Left lobe of liver (tissue), 2 donors: ENCODE measurements at regions not wholly inside any gene's neighbourhood (a gene's known extent, or its start where the extent isn't known, plus 50 kb on each side); places are given as distances from the start of the nearest gene placed in this dataset.

ENCODE experiments used
- ATAC-seq: fragments of 200-7000 bp; cut with Tn5 transposase; one replicate; pipeline ENCODE4 v1.9.1; 2020; ENCODE audit warnings: mild to moderate bottlenecking, moderate library complexity
- DNase-seq: peaks from one replicate; pipeline ENCODE4 v3.0.0-alpha.2; 2020; ENCODE audit warnings: low spot score
- donor health status: DM: no; HTN: no; CAD: no; lungs with moderate emphysema.
- donor health status: DM: no; HTN: yes; CAD: no.

GRCh38 chr16:79912592-79913310 lies 312.2 kb upstream of the MAF start:
- no peak for DNase-seq
- ATAC-seq = no peak

GRCh38 chr16:79911660-79912059 lies 311.1 kb upstream of the MAF start:
- DNase-seq = no peak
- ATAC-seq = no peak

- ATAC-seq (no peak), DNase-seq (no peak)
Observed at GRCh38 chr16:79909571-79909970, 309.0 kb upstream of the MAF start.

DNA sequence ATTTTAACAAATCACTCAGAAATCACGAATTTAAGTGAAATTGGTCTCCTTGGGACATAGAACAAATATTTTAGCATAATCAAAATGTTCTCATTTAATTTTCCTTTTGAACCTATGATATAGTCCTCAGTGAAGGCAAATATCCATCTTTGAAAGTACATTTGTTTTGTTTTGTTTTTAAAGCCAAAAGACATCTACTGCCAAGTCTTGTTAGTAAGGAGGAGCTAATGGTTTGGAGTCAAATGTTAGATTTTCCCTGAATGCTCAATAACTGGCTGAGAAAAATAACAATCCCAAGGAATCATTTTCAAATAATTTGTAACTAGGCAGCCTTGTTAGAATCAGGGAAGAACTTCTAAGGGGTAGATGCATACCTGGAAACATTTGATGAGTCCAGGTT lies 302.9 kb upstream of the MAF start:
- ATAC-seq (no peak), DNase-seq (no peak)

- ATAC-seq (no peak), DNase-seq (no peak)
Observed at GRCh38 chr16:79902351-79902750, 301.8 kb upstream of the MAF start.

DNA sequence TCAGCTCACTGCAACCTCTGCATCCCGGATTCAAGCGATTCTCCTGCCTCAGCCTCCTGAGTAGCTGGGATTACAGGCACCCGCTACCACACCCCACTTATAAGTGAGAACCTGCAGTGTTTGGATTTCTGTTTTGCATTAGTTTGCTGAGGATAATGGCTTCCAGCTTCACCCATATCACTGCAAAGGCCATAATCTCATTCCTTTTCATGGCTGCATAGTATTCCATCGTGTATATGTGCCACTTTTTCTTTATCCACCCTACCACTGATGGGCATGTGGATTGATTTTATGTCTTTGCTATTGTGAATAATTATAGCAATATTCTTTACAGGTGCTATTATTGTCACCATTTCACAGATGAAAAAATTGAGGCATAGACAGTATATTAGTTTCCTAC lies 301.0 kb upstream of the MAF start:
- DNase-seq (no peak), ATAC-seq (no peak)

DNA sequence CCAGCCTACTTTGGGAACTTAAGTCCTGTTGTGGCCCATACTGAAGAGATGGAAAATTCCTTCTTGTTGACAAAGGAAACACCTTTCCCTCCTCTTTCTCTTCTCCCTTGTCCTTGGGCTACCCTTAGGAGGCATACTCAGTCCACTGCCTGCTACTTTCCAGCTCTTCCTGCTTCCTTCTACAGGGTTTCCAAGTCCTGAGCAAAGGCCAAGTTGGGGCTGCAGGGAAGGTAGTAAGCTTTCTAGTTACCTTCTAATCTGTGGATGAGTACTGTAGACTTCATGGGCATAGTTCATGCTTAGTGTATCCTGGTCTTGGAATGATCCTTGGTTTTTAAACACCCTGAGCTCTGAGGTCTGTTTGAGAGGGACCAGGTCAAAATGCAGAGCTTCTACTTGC lies 299.2 kb upstream of the MAF start:
- DNase-seq (no peak), ATAC-seq (no peak)

- ATAC-seq = no peak
Observed at GRCh38 chr16:79899316-79899715, 298.8 kb upstream of the MAF start.

DNA sequence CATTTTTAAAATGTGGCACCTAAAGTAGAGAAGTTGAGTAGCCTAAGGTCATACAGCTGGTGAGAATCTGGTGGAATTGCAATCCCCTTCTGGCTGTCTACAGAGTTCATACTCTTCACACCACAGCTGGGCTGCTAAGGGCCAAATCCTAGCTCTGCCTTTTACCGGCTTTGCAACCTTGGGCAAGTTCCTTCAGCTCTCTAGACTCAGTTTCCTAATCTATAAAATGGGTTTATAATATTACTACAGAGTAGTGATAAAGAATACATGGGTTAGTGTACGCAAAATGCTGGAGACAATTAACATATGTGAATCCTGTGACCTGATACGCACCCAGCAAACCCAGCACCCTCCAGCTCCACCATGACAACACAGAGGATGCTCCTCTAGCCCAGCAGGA lies 298.2 kb upstream of the MAF start:
- DNase-seq (no peak), ATAC-seq (no peak)

More at GRCh38 chr16:79899316-79899715, 298.8 kb upstream of the MAF start:
- no peak for DNase-seq

DNA sequence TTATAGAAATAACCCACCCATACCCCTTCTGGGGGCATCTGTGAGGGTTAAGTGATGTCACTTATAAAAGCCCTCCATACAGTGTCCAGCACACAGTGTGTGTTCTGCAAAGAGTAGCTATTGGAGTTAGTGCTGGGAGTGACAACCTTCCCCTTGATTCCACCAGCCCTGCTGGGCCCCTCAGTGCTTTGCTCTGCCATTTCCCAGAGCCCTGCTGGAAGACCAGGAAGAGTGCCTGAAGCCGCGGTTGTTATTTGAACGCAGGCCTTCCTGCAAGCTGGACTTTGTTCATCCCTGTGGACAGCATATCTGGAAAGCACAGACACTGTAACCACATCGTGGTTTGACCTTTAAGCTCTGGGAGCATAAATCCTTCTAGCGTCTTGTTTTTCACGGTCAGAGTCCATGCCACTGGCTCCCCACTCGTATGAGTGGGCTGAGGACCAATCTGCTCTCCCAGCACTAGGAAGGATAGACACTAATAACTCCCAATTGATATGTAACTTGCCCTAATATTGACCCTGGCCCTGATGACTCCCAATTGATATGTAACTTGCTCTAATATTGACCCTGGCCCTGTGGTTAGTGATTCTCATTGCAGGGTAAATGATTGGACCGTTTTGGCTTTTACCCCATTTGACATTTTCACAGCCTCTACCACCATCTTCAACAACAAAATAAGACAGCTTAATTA lies 297.1 kb upstream of the MAF start:
- DNase-seq (peak; percentile 84), ATAC-seq (peak; percentile 90)

DNA sequence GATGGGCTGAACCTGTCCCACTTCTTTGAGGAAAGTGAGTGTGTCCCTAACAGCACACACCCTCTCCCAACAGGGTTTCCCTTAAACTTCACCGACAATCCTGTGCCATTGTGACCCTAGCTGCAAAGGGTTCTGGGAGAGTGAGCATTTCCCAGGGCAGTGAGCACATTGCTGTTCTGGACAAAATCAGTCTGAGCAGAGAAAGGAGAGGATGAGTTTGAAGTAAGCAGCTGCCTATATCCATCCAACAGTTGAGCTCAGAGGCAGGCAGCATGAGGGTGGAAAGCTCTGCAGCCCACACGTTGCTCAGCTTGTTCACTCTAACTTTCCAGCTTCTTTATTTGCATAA lies 296.5 kb upstream of the MAF start:
- no peak for DNase-seq
- peak; percentile 13 for ATAC-seq

GRCh38 chr16:79895917-79896203 lies 295.3 kb upstream of the MAF start:
- ATAC-seq = no peak
- DNase-seq = no peak

DNA sequence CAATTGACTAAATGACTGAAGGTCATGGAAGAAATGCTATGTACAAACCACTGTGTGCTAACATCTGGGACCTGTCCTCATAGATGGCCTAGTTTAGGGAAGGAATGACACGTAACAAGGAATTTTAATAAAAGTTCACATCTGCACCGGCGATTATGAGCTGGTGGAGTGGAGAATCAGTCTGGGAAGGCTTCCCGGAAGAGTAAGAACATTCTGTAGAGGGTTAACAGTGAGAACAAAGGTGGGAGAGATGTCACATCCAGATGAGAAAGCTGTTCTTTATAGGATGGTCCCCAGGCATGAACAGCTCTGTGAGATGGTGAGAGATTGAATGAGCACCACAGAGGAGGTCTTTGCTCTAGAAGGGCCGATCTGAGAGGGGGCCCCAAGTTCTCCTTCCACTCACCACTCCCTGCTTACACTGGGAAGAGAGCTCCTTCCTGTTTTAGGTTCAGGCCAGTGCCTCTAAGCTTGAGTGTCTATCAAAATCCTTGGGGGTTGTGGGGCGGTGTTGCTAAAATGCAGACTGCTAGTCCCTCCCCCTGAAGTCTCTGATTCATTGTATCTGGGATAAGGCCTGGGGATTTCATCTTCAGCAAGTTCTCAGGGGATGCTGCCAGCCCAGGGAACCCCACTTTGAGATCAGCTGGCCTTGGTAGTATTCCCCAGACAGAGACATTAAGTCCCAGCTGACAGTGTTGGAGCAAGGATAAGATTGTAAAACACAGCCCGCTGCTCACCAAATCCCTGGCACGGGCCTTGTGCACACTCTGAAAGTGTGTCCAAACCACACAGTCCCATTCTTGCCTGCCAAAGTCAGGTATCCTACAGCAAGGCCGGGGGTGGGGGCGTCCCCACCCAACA lies 294.7 kb upstream of the MAF start:
- DNase-seq (peak; percentile 68), ATAC-seq (peak; percentile 64)

DNA sequence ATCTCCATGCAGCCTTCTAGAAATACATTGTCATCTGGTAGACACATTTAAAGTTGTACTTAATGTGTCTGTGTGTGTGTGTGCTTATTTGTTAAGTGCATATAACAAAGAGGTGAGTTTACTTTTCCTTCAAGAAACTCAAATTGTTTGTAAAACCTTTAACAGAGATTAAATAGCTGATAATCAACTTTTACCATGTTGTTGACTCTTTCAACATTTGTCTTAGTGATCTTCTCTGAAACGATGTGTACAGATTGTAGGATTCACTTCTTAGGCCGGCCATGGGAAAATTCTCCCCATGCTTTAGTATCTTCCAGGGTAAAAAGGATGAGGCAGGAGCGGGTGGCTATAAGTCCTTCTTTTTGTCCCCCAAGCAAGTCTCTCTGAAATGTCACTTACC lies 292.9 kb upstream of the MAF start:
- ATAC-seq (no peak), DNase-seq (no peak)

DNA sequence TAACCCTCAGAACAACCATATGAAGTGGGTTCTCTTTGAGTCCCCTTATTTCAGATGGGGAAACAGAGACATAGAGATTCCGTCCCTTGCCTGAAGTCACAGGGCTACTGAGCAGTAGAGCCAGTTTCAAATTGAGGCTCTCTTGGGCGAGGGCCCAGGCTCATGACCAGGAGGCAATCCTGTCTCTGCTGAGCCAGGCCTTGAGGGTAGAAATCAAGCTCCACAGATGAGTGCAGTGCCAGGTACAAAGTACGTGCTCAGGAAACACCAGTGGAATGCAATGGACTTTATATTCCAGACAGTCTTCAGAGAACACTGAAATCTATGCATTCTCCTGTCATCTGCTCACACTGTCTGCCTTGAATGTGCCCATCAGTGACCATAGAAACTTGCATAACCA lies 291.7 kb upstream of the MAF start:
- DNase-seq (no peak), ATAC-seq (no peak)

DNA sequence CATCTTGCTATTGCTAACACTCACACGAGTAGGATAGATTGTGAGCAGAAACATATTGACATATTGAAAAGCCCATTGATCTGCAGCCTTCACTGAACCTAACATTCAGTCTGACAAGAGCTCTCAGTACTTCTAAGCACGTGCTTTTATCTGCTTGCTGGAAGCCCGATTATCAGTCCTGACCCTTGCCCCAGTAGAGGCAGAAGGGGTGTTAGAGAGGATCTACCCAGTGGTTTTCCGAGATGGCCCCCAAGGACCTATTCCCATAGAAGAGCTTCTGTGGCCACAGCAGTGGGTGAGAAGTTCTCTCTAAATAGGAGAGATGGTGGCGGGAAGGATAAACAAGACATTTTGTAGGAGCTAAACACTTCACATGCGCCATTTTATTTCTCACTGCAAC lies 290.9 kb upstream of the MAF start:
- ATAC-seq = no peak

GRCh38 chr16:79887541-79888540 lies 287.3 kb upstream of the MAF start:
- no peak for DNase-seq
- ATAC-seq = no peak

More for the DNA sequence above, 290.9 kb upstream of the MAF start:
- no peak for DNase-seq

DNA sequence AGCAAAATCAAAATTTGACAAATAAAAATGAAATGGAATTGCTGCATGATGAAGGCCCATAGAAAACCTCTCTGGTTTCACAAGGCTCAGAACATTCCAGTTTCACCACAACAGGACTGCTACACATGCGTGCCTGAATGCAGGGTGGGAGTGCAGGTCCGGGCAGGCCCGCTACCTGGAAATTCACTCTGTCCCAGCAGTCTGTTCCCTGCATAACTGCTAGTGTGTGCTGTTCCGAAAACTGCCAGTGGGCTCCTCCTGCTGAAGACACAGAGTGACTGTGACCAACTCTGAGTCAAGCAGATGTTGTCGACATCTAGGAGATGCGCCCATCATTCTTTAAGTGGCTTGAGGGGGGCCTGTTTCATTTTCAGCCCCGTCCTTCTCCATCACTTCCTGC lies 284.8 kb upstream of the MAF start:
- ATAC-seq (no peak), DNase-seq (no peak)

DNA sequence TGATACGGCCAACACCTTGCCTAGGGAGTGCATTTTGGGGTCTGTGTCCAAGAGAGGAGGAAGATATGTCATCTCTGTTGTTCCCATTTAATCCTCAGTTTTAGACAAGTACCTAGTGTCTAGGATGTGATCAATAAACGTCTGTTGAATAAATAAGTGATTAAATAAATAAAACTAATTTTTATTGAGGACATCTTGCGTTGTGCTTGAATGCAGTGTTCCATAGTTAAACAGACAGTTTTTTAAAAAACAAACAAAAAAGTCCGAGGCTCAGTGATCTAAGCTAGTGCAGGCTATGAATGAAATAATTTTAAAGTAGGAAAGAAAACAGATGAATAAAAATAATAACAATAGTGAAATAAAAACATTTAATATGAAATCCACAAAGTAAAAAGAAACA lies 283.0 kb upstream of the MAF start:
- no peak for DNase-seq
- ATAC-seq = no peak

GRCh38 chr16:79882340-79883005 lies 281.9 kb upstream of the MAF start:
- ATAC-seq (no peak), DNase-seq (no peak)
